H1 (cell line): ENCODE measurements at regions not wholly inside any gene's neighbourhood (a gene's known extent, or its start where the extent isn't known, plus 50 kb on each side); places are given as distances from the start of the nearest gene placed in this dataset.

Experiments used
- HDAC6 ChIP-seq: IDR thresholded peaks from one replicate; pipeline ENCODE4 v1.7.1; 2012; ENCODE audit warnings: low read depth, mild to moderate bottlenecking, inconsistent platforms, low read length, moderate library complexity
- KDM1A ChIP-seq: fragments of 200-600, 300-600 bp; sonication (generic); IDR thresholded peaks from 2 replicates; pipeline ENCODE4 v1.7.1; 2016; ENCODE audit warnings: mild to moderate bottlenecking, low read length, borderline replicate concordance
- TAF1 ChIP-seq: IDR thresholded peaks from 2 replicates; pipeline ENCODE4 v1.6.1; 2011; ENCODE audit warnings: mild to moderate bottlenecking, low read depth, low read length
- TAF7 ChIP-seq: optimal IDR thresholded peaks from 2 replicates; pipeline ENCODE3; 2011; ENCODE audit warnings: low read depth, mild to moderate bottlenecking, inconsistent platforms, low read length, moderate library complexity, borderline replicate concordance

DNA sequence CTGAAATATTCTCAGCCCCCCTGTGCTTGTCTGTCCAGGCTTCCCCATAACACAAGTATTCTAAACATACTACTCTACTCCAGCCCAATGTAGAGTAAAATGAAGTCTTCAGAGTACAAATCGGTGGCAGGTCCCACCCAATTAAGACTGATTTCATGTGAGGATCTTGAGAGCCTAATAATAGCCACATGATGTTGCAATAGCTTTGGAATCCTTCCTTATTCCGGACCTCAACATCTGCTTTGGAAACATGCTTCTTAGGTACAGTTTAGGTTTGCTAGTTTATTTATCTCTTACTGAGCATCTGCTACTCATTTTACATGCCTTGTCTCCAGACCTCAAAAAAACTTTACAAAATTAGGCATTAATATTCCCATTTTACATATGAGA is 207.3 kb upstream of the RAB6C start (continued):
- no peak for TF ChIP-seq HDAC6
- TF ChIP-seq KDM1A, result no peak
- TF ChIP-seq TAF7, result no peak
- no peak for TF ChIP-seq TAF1
